HG03060 (cell line): ENCODE measurements at regions not wholly inside any gene's neighbourhood (a gene's known extent, or its start where the extent isn't known, plus 50 kb on each side); places are given as distances from the start of the nearest gene placed in this dataset.

Experiments
- ATAC-seq: cut with Tn5 transposase; IDR thresholded peaks from one replicate; pipeline ENCODE4 v1.9.1; 2021; ENCODE audit warnings: low read depth, moderate number of reproducible peaks; ENCODE audit not compliant: unreplicated experiment

DNA sequence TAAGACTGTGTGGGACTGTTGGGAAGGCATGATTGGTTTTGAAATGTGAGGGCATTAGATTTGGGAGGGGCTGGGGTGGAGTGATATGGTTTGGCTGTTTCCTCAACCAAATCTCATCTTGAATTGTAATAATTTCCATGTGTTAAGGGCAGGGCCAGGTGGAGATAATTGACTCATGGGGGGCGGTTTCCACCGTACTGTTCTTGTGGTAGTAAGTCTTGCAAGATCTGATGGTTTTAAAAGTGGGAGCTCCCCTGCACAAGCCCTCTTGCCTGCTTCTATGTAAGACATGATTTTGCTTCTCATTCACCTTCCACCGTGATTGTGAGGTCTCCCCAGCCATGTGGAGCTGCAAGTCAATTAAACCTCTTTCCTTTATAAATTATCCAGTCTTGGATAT, 76.6 kb upstream of the PPFIA2 start:
- ATAC-seq: no peak

DNA sequence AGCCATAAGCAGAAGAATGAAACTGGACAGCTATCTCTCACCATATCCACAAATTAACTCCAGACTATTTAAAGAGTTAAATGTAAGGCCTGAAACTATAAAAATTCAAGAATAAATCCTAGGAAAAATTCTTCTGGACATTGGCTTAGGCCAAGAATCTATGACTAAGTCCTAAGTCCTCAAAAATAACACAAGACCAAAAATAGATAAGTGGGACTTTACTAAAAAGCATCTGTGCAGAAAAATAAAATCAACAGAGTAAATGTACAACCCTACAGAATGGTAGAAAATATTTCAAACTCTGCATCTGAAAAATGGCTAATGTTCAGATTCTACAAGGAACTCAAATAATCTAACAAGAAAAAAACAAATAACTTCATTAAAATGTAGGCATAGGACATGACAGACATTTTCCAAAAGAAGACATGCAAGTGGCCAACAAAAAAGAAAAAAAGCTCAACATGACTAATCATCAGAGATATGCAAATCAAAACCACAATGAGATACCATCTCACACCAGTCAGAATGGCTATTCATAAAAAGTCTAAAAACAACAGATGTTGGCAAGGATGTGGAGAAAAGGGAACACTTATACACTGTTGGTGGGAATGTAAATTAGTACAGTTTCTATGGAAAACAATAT, 61.0 kb upstream of the PPFIA2 start:
- no peak for ATAC-seq

DNA sequence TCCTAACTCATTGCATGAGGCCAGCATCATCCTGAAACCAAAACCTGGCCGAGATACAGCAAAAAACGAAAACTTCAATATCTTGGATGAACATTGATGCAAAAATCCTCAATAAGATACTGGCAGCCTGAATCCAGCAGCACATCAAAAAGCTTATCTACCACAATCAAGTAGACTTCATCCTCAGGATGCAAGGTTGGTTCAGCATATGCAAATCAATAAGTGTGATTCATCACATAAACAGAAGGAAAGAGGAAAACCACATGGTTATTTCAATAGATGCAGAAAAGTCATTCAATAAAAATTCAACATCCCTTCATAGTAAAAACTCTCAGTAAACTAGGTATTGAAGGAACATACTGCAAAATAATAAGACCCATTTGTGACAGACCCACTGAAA, 56.5 kb upstream of the PPFIA2 start:
- no peak for ATAC-seq

DNA sequence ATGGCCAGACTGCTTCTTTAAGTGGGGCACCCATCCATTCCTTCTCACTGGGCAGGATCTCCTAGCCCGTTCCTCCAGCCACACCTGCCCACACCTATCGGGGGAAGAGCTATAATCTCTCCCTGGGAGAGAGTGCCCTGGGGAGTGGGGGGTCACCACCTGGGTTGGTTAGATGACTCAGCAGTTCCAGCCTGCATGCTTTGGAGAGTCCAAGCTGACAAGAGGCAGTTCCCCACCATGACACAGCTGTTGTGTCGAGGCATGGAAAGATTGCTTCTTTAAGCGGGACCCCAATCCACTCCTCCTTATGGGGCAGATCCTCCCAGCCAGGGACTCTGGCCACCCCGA, 52.6 kb upstream of the PPFIA2 start:
- ATAC-seq: no peak

DNA sequence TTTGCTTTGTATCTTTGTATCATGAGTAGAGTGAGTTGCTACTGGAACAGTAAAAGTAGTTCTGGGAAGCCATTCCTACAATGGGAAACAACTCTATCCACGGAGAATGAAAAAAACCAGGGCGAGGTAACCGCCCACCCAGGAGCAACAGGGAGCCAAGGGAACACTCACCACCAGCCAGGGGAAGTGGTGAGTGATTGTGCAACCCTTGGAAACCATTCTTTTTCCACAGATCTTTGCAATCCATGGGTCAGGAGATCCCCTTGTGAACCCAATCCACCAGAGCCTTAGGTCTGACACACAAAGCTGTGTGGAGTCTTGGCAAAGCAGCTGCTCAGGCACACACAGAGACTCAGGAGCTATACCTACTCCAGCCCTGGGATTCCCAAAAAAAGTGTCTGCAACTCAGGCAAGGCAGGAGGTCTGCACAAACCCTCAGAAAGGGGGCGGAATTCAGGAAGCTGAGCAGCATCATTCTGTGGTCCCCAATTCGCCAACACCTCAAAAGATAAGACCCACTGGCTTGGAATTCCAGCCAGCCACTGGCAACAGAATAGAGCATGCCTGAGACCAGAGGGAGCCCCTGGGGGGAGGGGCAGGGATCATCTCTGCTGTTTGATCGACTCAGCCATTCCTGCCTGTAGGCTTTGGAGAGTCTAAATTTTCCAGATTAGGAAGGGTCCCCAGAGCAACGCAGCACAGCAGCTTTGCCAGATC, 52.1 kb upstream of the PPFIA2 start:
- ATAC-seq: no peak

DNA sequence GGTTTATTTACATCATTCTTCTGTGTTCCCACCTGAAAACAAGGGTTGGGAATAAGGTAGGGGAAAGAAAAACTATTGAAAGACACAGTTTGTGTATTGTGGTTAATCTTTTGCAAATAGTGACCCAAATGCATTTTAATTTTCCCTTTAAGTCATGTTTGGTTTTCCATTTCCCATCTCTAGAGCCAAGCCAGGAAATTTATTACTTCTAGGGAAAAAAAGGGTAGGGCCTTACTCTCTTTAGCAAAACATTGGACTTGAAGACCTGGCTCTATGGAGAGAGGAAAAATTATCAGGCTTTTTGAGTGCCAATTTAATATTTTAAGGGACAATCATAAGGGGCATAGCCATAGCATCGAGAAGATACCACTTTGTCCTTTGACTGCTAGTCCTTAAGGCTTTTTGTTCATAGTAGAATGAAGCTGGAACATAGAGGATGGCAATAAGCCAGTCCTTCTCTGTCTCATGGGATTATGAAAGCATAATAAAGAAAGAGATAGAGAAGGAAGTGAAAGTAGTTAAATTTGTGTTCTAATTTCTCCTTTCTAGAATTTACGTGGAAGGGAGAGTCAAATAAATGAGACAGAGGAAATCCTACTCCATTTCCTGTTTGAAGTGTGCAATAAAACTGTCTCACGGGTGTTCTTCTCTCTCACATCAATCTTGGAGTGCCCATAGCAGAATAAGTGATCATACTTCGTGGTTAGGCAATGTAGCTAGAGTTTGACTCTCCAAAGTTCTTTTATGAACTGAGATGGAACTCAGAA, 50.9 kb upstream of the PPFIA2 start:
- ATAC-seq: peak; percentile 89

DNA sequence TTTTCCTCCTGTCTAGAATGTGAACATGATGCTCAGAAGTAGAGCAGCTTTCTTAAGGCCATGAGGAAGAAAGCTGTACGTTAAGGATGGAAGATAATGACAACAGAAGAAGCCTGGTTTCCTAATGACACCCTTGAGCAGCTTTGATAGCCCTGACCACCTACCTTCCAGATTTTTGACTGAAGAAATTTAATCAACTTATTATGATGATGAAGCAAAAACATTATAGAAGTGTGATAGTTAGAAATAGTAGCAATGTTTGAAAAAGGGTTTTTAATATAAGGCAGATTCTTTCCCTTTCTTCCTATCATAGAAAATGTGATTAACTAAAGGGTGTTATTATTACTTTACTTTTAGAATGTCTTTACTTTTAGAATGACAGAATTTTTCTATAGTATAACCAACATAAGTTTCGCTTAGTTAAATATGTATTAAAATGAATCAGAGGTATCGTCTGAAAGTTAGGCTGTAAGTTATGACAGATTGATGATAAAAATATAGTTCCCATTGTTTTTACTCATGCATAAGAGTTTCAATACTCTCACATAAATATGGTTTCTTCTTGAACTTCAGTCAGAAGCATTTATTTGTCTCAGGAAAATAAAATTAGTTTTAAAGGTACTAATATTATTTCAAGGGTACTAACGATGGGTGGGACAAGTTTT, 50.1 kb upstream of the PPFIA2 start:
- ATAC-seq: no peak
